Activated CD4-positive, alpha-beta memory T cell treated with anti-CD3 and anti-CD28 coated beads for 36 hours (primary cell): ENCODE measurements at regions not wholly inside any gene's neighbourhood (a gene's known extent, or its start where the extent isn't known, plus 50 kb on each side); places are given as distances from the start of the nearest gene placed in this dataset.

Experiments
- CTCF ChIA-PET: fragments of 350-600 bp; sonication (Branson Sonifier 250); formaldehyde crosslinking; loops from one replicate; lab custom pipeline; 2021; ENCODE audit warnings: antibody characterized with exemption, inconsistent platforms; lab: Charles Lee
- POLR2A ChIA-PET: fragments of 350-600 bp; sonication (Branson Sonifier 250); formaldehyde crosslinking; loops from one replicate; lab custom pipeline; 2021; ENCODE audit warnings: antibody characterized with exemption; lab: Charles Lee
- DNase-seq: peaks from one replicate; pipeline ENCODE4 v3.0.0-alpha.2; 2020
- H3K27ac Mint-ChIP-seq: one replicate; pipeline ENCODE4 v1.8.0; 2021; ENCODE audit warnings: mixed read lengths
- H3K27me3 Mint-ChIP-seq: one replicate; pipeline ENCODE4 v1.8.0; 2021; ENCODE audit warnings: mixed read lengths
- H3K36me3 Mint-ChIP-seq: one replicate; pipeline ENCODE4 v1.8.0; 2021; ENCODE audit warnings: mixed read lengths
- H3K4me1 Mint-ChIP-seq: one replicate; pipeline ENCODE4 v1.8.0; 2021; ENCODE audit warnings: low read depth, mixed read lengths
- H3K4me3 Mint-ChIP-seq: one replicate; pipeline ENCODE4 v1.8.0; 2021; ENCODE audit warnings: mild to moderate bottlenecking, mixed read lengths
- H3K9me3 Mint-ChIP-seq: one replicate; pipeline ENCODE4 v1.8.0; 2021; ENCODE audit warnings: mixed read lengths
- intact Hi-C: fragments of 100-400 bp; cut with micrococcal nuclease; formaldehyde crosslinking; loops from one replicate; pipeline ENCODE4 v1.15.1; 2023

- H3K4me1 Mint-ChIP-seq = no peaks in the 10 kb centered on the region
- ChIA-PET CTCF (no interaction called here), POLR2A (no interaction called here)
- no peak overlapping the region for H3K27ac Mint-ChIP-seq
- no peaks in the 10 kb centered on the region for H3K27me3 Mint-ChIP-seq
- no peaks in the 10 kb centered on the region for H3K36me3 Mint-ChIP-seq
- DNase-seq = no peak
- H3K4me3 Mint-ChIP-seq = no peak overlapping the region
- intact Hi-C loops = no loop called here
- peaks cover 13% of the 10 kb centered on the region for H3K9me3 Mint-ChIP-seq
Measured at GRCh38 chr12:61916831-61917230, 343.4 kb upstream of the USP15 start.

GRCh38 chr12:61919686-61920085 is 340.5 kb upstream of the USP15 start:
- ChIA-PET POLR2A (no interaction called here), CTCF (no interaction called here)
- Mint-ChIP-seq H3K4me1 (no peaks in the 10 kb centered on the region), H3K4me3 (no peak overlapping the region), H3K9me3 (peaks cover 16% of the 10 kb centered on the region), H3K27me3 (no peaks in the 10 kb centered on the region), H3K36me3 (no peaks in the 10 kb centered on the region), H3K27ac (no peak overlapping the region)
- no peak for DNase-seq
- intact Hi-C loops = no loop called here

DNA sequence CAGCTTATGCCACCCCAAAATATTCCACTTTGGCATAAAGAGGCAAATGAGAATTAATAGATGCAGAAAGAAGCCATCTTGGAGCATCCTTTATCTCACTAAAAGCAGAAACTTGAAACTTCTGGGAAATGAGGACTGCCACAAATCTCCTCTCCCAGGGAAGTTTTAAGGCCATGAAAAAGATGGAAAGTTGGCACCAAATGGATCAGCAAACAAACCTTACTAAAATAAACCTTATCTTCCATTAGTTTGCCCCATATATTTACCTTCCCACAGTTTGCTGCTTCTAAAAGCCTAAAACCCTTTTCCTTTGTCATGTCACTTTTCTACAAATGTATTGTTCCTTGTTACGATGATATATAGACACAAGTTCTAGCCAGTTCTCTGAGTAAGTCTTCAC is 340.0 kb upstream of the USP15 start:
- H3K27me3 Mint-ChIP-seq = no peaks in the 10 kb centered on the region
- no peak overlapping the region for H3K27ac Mint-ChIP-seq
- no peak for DNase-seq
- H3K9me3 Mint-ChIP-seq = peaks cover 20% of the 10 kb centered on the region
- ChIA-PET POLR2A (no interaction called here), CTCF (no interaction called here)
- intact Hi-C loops = no loop called here
- no peak overlapping the region for H3K4me3 Mint-ChIP-seq
- no peaks in the 10 kb centered on the region for H3K4me1 Mint-ChIP-seq
- no peaks in the 10 kb centered on the region for H3K36me3 Mint-ChIP-seq

GRCh38 chr12:61923152-61923551 is 337.1 kb upstream of the USP15 start:
- Mint-ChIP-seq H3K9me3 (peaks cover 35% of the 10 kb centered on the region), H3K36me3 (no peaks in the 10 kb centered on the region), H3K27ac (no peak overlapping the region), H3K4me1 (no peaks in the 10 kb centered on the region), H3K4me3 (no peak overlapping the region), H3K27me3 (no peaks in the 10 kb centered on the region)
- ChIA-PET POLR2A (no interaction called here), CTCF (no interaction called here)
- intact Hi-C loops = no loop called here
- no peak for DNase-seq

DNA sequence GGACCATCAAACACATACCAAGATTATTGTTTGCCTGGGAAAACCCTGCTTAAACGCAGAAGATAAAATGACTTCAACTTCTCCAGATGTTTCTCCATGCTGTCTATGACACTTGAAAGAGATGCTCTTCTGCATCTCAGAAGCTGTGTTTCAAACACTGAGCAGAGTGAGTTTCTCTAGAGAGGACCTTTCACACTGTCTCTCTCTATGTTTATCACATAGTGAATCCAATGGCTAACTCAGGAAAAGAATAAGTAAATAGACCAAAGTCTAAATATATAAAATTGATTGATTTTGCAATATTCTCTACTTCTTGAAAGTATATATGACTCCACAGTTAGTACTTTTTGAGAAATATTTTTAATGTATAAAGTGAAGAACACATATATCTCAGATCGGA is 325.6 kb upstream of the USP15 start:
- Mint-ChIP-seq H3K27me3 (no peaks in the 10 kb centered on the region), H3K36me3 (no peaks in the 10 kb centered on the region), H3K27ac (no peak overlapping the region), H3K9me3 (peaks cover 15% of the 10 kb centered on the region), H3K4me1 (no peaks in the 10 kb centered on the region), H3K4me3 (no peak overlapping the region)
- intact Hi-C loops = no loop called here
- DNase-seq = no peak
- ChIA-PET POLR2A (no interaction called here), CTCF (no interaction called here)

GRCh38 chr12:61939977-61940376 is 320.2 kb upstream of the USP15 start:
- intact Hi-C loops = no loop called here
- H3K36me3 Mint-ChIP-seq = no peaks in the 10 kb centered on the region
- H3K9me3 Mint-ChIP-seq = peaks cover 17% of the 10 kb centered on the region
- no peak overlapping the region for H3K4me3 Mint-ChIP-seq
- no peaks in the 10 kb centered on the region for H3K4me1 Mint-ChIP-seq
- H3K27ac Mint-ChIP-seq = no peak overlapping the region
- CTCF ChIA-PET = no interaction called here
- H3K27me3 Mint-ChIP-seq = no peaks in the 10 kb centered on the region
- no peak for DNase-seq
- POLR2A ChIA-PET = no interaction called here

DNA sequence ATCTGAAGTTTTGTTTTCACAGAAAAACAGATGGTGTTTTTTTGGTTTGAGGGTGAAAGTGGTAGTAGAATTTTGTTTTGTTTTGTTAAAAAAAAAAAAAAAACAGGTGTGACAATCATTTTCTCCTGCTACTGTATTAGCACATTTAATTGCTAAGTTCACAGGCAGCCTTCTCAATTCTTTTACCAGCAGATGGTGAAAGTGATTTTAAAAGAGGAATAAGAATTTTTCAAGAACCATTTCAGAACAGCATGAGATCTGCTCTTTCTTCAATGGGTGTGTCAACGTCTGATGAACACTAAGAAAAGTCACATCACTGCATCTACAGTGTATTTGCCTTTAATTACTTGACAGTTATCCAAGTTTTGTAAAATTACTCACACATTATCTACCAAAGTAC is 303.7 kb upstream of the USP15 start:
- H3K9me3 Mint-ChIP-seq = peaks cover 2% of the 10 kb centered on the region
- no peaks in the 10 kb centered on the region for H3K27me3 Mint-ChIP-seq
- no peak overlapping the region for H3K4me3 Mint-ChIP-seq
- ChIA-PET CTCF (no interaction called here), POLR2A (no interaction called here)
- intact Hi-C loops = no loop called here
- H3K27ac Mint-ChIP-seq = no peak overlapping the region
- no peak for DNase-seq
- H3K4me1 Mint-ChIP-seq = no peaks in the 10 kb centered on the region
- H3K36me3 Mint-ChIP-seq = no peaks in the 10 kb centered on the region

DNA sequence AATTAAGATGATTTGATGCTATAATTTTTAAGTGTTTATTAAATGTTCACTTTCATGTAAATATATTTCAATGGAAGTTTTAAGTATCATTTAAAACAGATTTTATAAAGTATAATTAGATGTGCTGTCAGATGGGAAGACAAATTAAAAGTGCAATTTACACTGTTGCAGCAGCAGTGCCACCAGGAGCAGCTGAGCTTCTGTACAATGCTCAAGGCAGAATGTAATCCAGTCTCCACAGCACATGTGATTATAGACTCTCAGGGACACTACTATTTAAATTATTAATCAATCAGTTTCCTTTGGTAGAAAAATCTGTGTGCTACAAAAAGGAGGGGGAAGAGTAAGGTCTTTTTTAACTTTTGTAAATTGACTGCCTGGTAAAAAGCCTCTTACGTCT is 285.7 kb upstream of the USP15 start:
- no peak for DNase-seq
- H3K36me3 Mint-ChIP-seq = no peaks in the 10 kb centered on the region
- intact Hi-C loops = no loop called here
- H3K9me3 Mint-ChIP-seq = peaks cover 5% of the 10 kb centered on the region
- H3K4me3 Mint-ChIP-seq = no peak overlapping the region
- ChIA-PET CTCF (no interaction called here), POLR2A (no interaction called here)
- H3K27ac Mint-ChIP-seq = no peak overlapping the region
- H3K4me1 Mint-ChIP-seq = no peaks in the 10 kb centered on the region
- H3K27me3 Mint-ChIP-seq = no peaks in the 10 kb centered on the region

- Mint-ChIP-seq H3K36me3 (no peaks in the 10 kb centered on the region), H3K27me3 (no peaks in the 10 kb centered on the region), H3K4me3 (no peak overlapping the region), H3K9me3 (no peaks in the 10 kb centered on the region), H3K27ac (no peak overlapping the region), H3K4me1 (no peaks in the 10 kb centered on the region)
- ChIA-PET CTCF (no interaction called here), POLR2A (no interaction called here)
- intact Hi-C loops = no loop called here
- DNase-seq = no peak
Measured at GRCh38 chr12:61985830-61986229, 274.4 kb upstream of the USP15 start.

- Mint-ChIP-seq H3K4me3 (no peak overlapping the region), H3K27ac (no peak overlapping the region), H3K9me3 (no peaks in the 10 kb centered on the region)
Measured at GRCh38 chr12:61987173-61987572, 273.0 kb upstream of the USP15 start.

DNA sequence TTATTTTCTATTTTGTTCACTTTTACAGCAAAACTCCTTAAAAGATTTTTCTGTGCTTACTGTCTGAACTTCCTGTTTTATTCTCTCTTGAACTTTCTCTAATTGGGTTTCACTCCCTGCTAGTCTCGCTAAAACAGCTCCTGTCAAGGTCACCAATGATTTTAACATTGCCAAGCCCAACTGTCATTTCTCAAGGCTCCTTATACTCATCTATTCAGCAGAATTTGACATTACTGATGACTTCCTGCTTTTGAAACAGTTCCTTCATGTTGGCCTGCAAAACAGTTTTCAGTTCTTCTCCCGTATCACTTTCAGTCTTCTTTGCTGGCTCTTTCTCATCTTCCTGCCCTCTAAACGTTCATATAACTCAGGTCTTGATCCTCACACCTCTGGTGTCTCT is 268.5 kb upstream of the USP15 start:
- Mint-ChIP-seq H3K4me3 (no peak overlapping the region), H3K36me3 (no peaks in the 10 kb centered on the region), H3K9me3 (no peaks in the 10 kb centered on the region), H3K27me3 (no peaks in the 10 kb centered on the region), H3K27ac (no peak overlapping the region), H3K4me1 (no peaks in the 10 kb centered on the region)
- ChIA-PET CTCF (no interaction called here), POLR2A (no interaction called here)
- intact Hi-C loops = no loop called here
- no peak for DNase-seq

More at GRCh38 chr12:61987173-61987572, 273.0 kb upstream of the USP15 start:
- ChIA-PET POLR2A (no interaction called here), CTCF (no interaction called here)
- intact Hi-C loops = no loop called here
- DNase-seq = no peak
- Mint-ChIP-seq H3K4me1 (no peaks in the 10 kb centered on the region), H3K27me3 (no peaks in the 10 kb centered on the region), H3K36me3 (no peaks in the 10 kb centered on the region)

GRCh38 chr12:61993734-61994345 is 266.4 kb upstream of the USP15 start:
- H3K27me3 Mint-ChIP-seq = no peaks in the 10 kb centered on the region
- no peak overlapping the region for H3K4me3 Mint-ChIP-seq
- ChIA-PET CTCF (no interaction called here), POLR2A (no interaction called here)
- intact Hi-C loops = no loop called here
- no peaks in the 10 kb centered on the region for H3K4me1 Mint-ChIP-seq
- H3K9me3 Mint-ChIP-seq = no peaks in the 10 kb centered on the region
- H3K27ac Mint-ChIP-seq = no peak overlapping the region
- H3K36me3 Mint-ChIP-seq = no peaks in the 10 kb centered on the region
- no peak for DNase-seq

DNA sequence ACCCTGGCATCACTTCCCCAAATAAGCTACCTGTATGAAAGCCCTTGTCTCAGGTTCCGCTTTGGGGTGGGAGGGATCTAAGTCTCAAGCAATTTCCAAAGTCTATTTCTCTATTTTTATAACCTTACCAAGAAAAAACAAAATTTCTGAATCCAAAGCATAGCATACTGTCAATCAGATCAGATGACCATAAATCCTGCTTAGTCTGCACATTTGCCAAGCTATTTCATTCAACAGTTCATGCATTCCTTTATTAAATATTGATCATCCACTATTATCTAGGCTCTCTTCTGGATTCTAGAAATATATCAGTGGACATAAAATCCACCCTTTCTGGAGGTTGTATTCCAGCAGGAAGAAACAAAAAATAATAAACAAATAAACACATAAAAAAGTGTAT is 263.5 kb upstream of the USP15 start:
- no peak overlapping the region for H3K27ac Mint-ChIP-seq
- no peak overlapping the region for H3K4me3 Mint-ChIP-seq
- CTCF ChIA-PET = no interaction called here
- intact Hi-C loops = no loop called here
- DNase-seq = no peak
- H3K36me3 Mint-ChIP-seq = no peaks in the 10 kb centered on the region
- H3K9me3 Mint-ChIP-seq = no peaks in the 10 kb centered on the region
- no peaks in the 10 kb centered on the region for H3K4me1 Mint-ChIP-seq
- no peaks in the 10 kb centered on the region for H3K27me3 Mint-ChIP-seq
- POLR2A ChIA-PET = no interaction called here
